K562 (cell line): ENCODE measurements at regions not wholly inside any gene's neighbourhood (a gene's known extent, or its start where the extent isn't known, plus 50 kb on each side); places are given as distances from the start of the nearest gene placed in this dataset.

Source experiments
- ATAC-seq: fragments of 200-7000 bp; cut with Tn5 transposase; 3 replicates; pipeline ENCODE4 v1.9.1; 2020; ENCODE audit warnings: moderate library complexity
- BruUV-seq: library from RNA; stranded (reverse); fragments of 400-500 nt; replicated peaks from 2 replicates; lab custom pipeline; 2021; lab: Mats Ljungman, UMichigan
- CTCF ChIA-PET: fragments of 300-600 bp; formaldehyde crosslinking; extraction: SDS; loops from one replicate; lab custom pipeline; 2021; ENCODE audit warnings: low intra/inter-chr PET ratio; lab: Yijun Ruan, JAX
- POLR2A ChIA-PET: fragments of 300-600, 350-650 bp; sonication (Branson Sonifier 250); formaldehyde crosslinking; extraction: SDS; loops from one replicate; lab custom pipeline; 2021; ENCODE audit warnings: antibody characterized with exemption, inconsistent platforms; lab: Yijun Ruan, JAX
- DNase-seq, 4 experiments: peaks; one replicate each; pipeline versions ENCODE4 v3.0.0 to v3.0.0-alpha.2; 2011 to 2018; ENCODE audit warnings: low spot score in 3 of 4, mixed read lengths in 3 of 4; ENCODE audit errors: extremely low read depth in 1 of 4
- FAIRE-seq: peaks from 2 replicates; lab custom pipeline; 2011; peaks lifted over from hg19 to GRCh38; lab: Jason Lieb, UNC
- H2AFZ ChIP-seq: 2 replicates; pipeline ENCODE4 v1.6.0; 2011; ENCODE audit warnings: low read depth, low read length, control low read depth, inconsistent platforms
- H3K27ac ChIP-seq: fragments of 200-600 bp; 3 replicates; pipeline ENCODE4 v1.8.0; 2011; ENCODE audit warnings: low read depth, mild to moderate bottlenecking, control low read depth, inconsistent platforms, low read length, moderate library complexity, mixed read lengths; ENCODE audit errors: extremely low read depth
- H3K27me3 ChIP-seq, 2 experiments: fragments of 300-600 bp in 1 of 2; 2 replicates in 1 of 2; 3 replicates in 1 of 2; pipeline versions ENCODE4 v1.6.0 to v1.8.0; 2011; ENCODE audit warnings: inconsistent platforms in 2 of 2, low read length in 2 of 2, mild to moderate bottlenecking in 1 of 2, mixed read lengths in 1 of 2, moderate library complexity in 1 of 2; ENCODE audit not compliant: control insufficient read depth in 2 of 2, insufficient read depth in 2 of 2
- H3K36me3 ChIP-seq: fragments of 300-600 bp; 3 replicates; pipeline ENCODE4 v1.8.0; 2011; ENCODE audit warnings: mild to moderate bottlenecking, low read length, inconsistent platforms; ENCODE audit not compliant: control insufficient read depth, insufficient read depth
- H3K4me1 ChIP-seq, 2 experiments: fragments of 200-600 bp in 1 of 2; replicated peaks in 1 of 2; 2 replicates in 1 of 2; 3 replicates in 1 of 2; pipeline versions ENCODE4 v1.5.1 to v1.8.0; 2011; ENCODE audit warnings: inconsistent platforms in 2 of 2, low read length in 2 of 2, mild to moderate bottlenecking in 1 of 2, mixed read lengths in 1 of 2, moderate library complexity in 1 of 2; ENCODE audit not compliant: control insufficient read depth in 2 of 2, insufficient read depth in 2 of 2
- H3K4me2 ChIP-seq: 2 replicates; pipeline ENCODE4 v1.6.1; 2011; ENCODE audit warnings: low read length, control low read depth, inconsistent platforms, mixed read lengths; ENCODE audit not compliant: insufficient read depth
- H3K4me3 ChIP-seq: fragments of 200-600 bp; sonication (generic), shearing (Covaris generic); 2 replicates; pipeline ENCODE4 v1.5.1; 2016; ENCODE audit warnings: control low read depth, inconsistent platforms
- H3K79me2 ChIP-seq: fragments of 200-600 bp; 3 replicates; pipeline ENCODE4 v1.8.0; 2011; ENCODE audit warnings: low read length, inconsistent platforms; ENCODE audit not compliant: control insufficient read depth, insufficient read depth
- H3K9ac ChIP-seq, 2 experiments: 2 replicates each; pipeline versions ENCODE4 v1.6.0 to v1.6.1; 2011; ENCODE audit warnings: low read depth in 2 of 2, low read length in 2 of 2, control low read depth in 1 of 2, inconsistent platforms in 1 of 2, mild to moderate bottlenecking in 1 of 2, mixed read lengths in 1 of 2; ENCODE audit not compliant: insufficient read depth in 1 of 2
- H3K9me1 ChIP-seq: one replicate; pipeline ENCODE4 v1.6.0; 2011; ENCODE audit warnings: inconsistent platforms, mild to moderate bottlenecking, low read length, moderate library complexity; ENCODE audit not compliant: control insufficient read depth, insufficient read depth
- H3K9me3 ChIP-seq: replicated peaks from 2 replicates; pipeline ENCODE4 v1.5.1; 2011; ENCODE audit warnings: low read depth, low read length, inconsistent platforms; ENCODE audit not compliant: control insufficient read depth, insufficient read depth
- H4K20me1 ChIP-seq: replicated peaks from 2 replicates; pipeline ENCODE4 v1.6.1; 2011; ENCODE audit warnings: low read length, inconsistent platforms, mixed read lengths; ENCODE audit not compliant: control insufficient read depth, insufficient read depth
- HNRNPUL1 ChIP-seq: fragments of 200-400 bp; formaldehyde crosslinking; IDR thresholded peaks from 2 replicates; pipeline ENCODE4 v1.6.1; 2017; ENCODE audit warnings: low read length
- ILF3 ChIP-seq: fragments of 450-650 bp; IDR thresholded peaks from 2 replicates; pipeline ENCODE4 v1.6.1; 2018; ENCODE audit warnings: antibody characterized with exemption, mild to moderate bottlenecking, moderate library complexity, borderline replicate concordance
- MAFF ChIP-seq: IDR thresholded peaks from 2 replicates; pipeline ENCODE4 v1.6.1; 2012; ENCODE audit warnings: low read length, improper control_type of control experiment
- MTF1 ChIP-seq: fragments of 250-450 bp; sonication (Bioruptor Pico); IDR thresholded peaks from 2 replicates; pipeline ENCODE4 v1.9.0; 2021; ENCODE audit warnings: moderate library complexity, mild to moderate bottlenecking, inconsistent platforms, borderline replicate concordance
- SOX6 ChIP-seq: fragments of 450-650 bp; IDR thresholded peaks from 2 replicates; pipeline ENCODE4 v1.6.1; 2014; ENCODE audit warnings: mild to moderate bottlenecking
- ZNF316 ChIP-seq: fragments of 450-650 bp; IDR thresholded peaks from 2 replicates; pipeline ENCODE4 v1.6.1; 2016
- WGBS: fragments of 100-300 bp; shearing (Covaris generic); methylation state at CpG from one replicate; pipeline ENCODE4 v1.1.6; 2016; ENCODE audit warnings: low coverage, mixed read lengths; ENCODE audit not compliant: insufficient coverage; ENCODE audit errors: missing lambda C conversion rate; 5-methylcytosine and 5-hydroxymethylcytosine counted together
- in situ Hi-C: fragments of 300-500 bp; cut with MboI; formaldehyde crosslinking; loops from 4 replicates; pipeline ENCODE4 v1.15.0; 2018; ENCODE audit warnings: inconsistent platforms, mixed read lengths
- intact Hi-C: fragments of 100-400 bp; cut with micrococcal nuclease; formaldehyde crosslinking; loops from 2 replicates; pipeline ENCODE4 v1.14.2; 2022

DNA sequence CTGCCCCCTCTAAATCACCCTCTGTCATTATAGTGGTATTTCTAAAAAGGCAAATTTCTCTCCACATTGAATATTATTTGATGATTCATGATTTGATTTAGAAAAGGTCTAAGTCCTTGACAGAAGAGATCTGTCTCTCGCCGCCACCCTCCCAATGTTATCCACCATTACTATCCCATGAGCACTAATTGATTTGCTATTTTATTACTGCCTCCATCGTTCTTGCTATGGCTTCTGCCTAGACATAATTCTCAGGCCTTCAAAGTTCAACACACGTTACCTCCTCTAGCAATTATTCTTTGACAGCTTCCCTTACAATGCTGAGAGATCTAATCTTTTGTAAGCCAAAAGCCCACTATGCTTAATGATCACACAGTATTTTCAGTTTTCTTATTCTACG is 507.0 kb upstream of the CHAC2 start:
- no peaks in the 10 kb centered on the region for H3K27me3 ChIP-seq
- in situ Hi-C loops: no loop called here
- no TSS peak for BruUV-seq
- DNase-seq: no peak
- no peak overlapping the region for H3K27ac ChIP-seq
- H3K4me3 ChIP-seq: no peak overlapping the region
- intact Hi-C loops: no loop called here
- no peaks in the 10 kb centered on the region for H3K9me3 ChIP-seq
- no peak overlapping the region for H3K9ac ChIP-seq
- H4K20me1 ChIP-seq: no peaks in the 10 kb centered on the region
- no peaks in the 10 kb centered on the region for H3K4me1 ChIP-seq
- no peak for TF ChIP-seq ILF3
- no peaks in the 10 kb centered on the region for H3K36me3 ChIP-seq
- no peak for FAIRE-seq
- WGBS: 0% methylated on average over 5 of the region's 5 CpGs
- CTCF ChIA-PET: no interaction called here
- H3K4me2 ChIP-seq: no peak overlapping the region
- no peak overlapping the region for H2AFZ ChIP-seq
- H3K9me1 ChIP-seq: no peaks in the 10 kb centered on the region
- POLR2A ChIA-PET: interaction anchor here (0.7 kb wide), 1 partner anchor 55 kb away, joined by 3 read pairs; no protein-coding TSS in a partner anchor
- no peak for ATAC-seq
- no peaks in the 10 kb centered on the region for H3K79me2 ChIP-seq

DNA sequence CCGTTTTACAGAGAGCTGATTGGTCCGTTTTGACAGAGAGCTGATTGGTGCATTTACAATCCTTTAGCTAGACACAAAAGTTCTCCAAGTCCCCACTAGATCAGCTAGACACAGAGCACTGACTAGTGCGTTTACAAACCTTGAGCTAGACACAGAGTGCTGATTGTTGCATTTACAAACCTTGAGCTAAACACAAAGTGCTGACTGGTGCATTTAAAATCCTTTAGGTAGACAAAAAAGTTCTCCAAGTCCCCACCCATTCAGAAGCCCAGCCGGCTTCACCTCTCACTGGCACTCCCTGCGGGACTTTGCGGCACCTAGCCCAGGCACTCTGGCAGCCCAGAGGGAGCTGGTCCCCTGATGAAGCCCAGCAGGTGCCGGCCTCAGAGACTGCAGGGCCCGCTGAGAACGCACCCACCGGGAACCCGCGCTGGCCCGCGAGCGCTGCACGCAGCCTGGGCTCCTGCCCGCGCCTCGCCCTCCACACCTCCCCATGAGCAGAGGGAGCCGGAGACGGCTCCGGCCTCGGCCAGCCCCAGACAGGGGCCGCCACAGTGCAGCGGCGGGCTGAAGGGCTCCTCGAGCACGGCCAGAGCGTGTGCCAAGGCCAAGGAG is 508.1 kb upstream of the CHAC2 start:
- no peaks in the 10 kb centered on the region for H3K4me1 ChIP-seq
- DNase-seq (no peak), ATAC-seq (no peak), FAIRE-seq (no peak)
- TF ChIP-seq ZNF316 (peak; percentile 32; the same call in 1 of the 2 replicates), MTF1 (CRISPR knock-in tag) (no peak), MAFF (0 out of 2 replicates have a peak, but pooled peaks have one; percentile 16), SOX6 (no peak), HNRNPUL1 (no peak)
- in situ Hi-C loops (no loop called here), intact Hi-C loops (no loop called here)
- no peak overlapping the region for H3K27ac ChIP-seq
- H3K9me1 ChIP-seq: no peaks in the 10 kb centered on the region
- H3K4me2 ChIP-seq: no peak overlapping the region
- no peaks in the 10 kb centered on the region for H4K20me1 ChIP-seq
- BruUV-seq: no TSS peak
- H3K36me3 ChIP-seq: no peaks in the 10 kb centered on the region
- no peak overlapping the region for H3K9ac ChIP-seq
- no peak overlapping the region for H2AFZ ChIP-seq
- POLR2A ChIA-PET: no interaction called here
- H3K27me3 ChIP-seq: no peaks in the 10 kb centered on the region
- H3K79me2 ChIP-seq: no peaks in the 10 kb centered on the region
- CTCF ChIA-PET: no interaction called here
- 4% methylated on average over 25 of the region's 29 CpGs for WGBS
- no peak overlapping the region for H3K4me3 ChIP-seq
- no peaks in the 10 kb centered on the region for H3K9me3 ChIP-seq
